Large intestine (tissue), 3 donors: ENCODE measurements at regions not wholly inside any gene's neighbourhood (a gene's known extent, or its start where the extent isn't known, plus 50 kb on each side); places are given as distances from the start of the nearest gene placed in this dataset.

Experiments
- DNase-seq, 2 donors: peaks; one replicate each; pipeline versions ENCODE4 v3.0.0 to v3.0.0-alpha.2; 2013
- H3K27ac ChIP-seq: one replicate; pipeline ENCODE4 v1.5.1; 2013; ENCODE audit warnings: low read length
- H3K27me3 ChIP-seq: 2 replicates; pipeline ENCODE4 v1.6.1; 2013; ENCODE audit warnings: low read length; ENCODE audit not compliant: control insufficient read depth, insufficient read depth
- H3K36me3 ChIP-seq: 2 replicates; pipeline ENCODE4 v1.6.1; 2013; ENCODE audit warnings: low read length; ENCODE audit not compliant: control insufficient read depth, insufficient read depth
- H3K4me1 ChIP-seq: one replicate; pipeline ENCODE4 v1.6.1; 2013; ENCODE audit warnings: low read length; ENCODE audit not compliant: control insufficient read depth, insufficient read depth
- H3K4me3 ChIP-seq: one replicate; pipeline ENCODE4 v1.5.1; 2013; ENCODE audit warnings: low read length
- H3K9me3 ChIP-seq: one replicate; pipeline ENCODE4 v1.6.1; 2013; ENCODE audit warnings: mild to moderate bottlenecking, low read depth, low read length, moderate library complexity; ENCODE audit not compliant: control insufficient read depth
- WGBS: methylation state at CpG from one replicate; pipeline ENCODE4 v1.1.5; 2013; ENCODE audit warnings: low lambda C conversion rate; ENCODE audit not compliant: insufficient coverage; 5-methylcytosine and 5-hydroxymethylcytosine counted together

- Histone ChIP-seq H3K36me3 (no peaks in the 10 kb centered on the region), H3K4me1 (no peaks in the 10 kb centered on the region), H3K27ac (no peak overlapping the region), H3K4me3 (no peak overlapping the region), H3K9me3 (no peaks in the 10 kb centered on the region), H3K27me3 (no peaks in the 10 kb centered on the region)
- WGBS, result 71% methylated on average over 2 of the region's 2 CpGs
- DNase-seq, result no peak
These were observed 52.5 kb upstream of the ATP2C1 start for GRCh38 chr3:130841357-130841756.

GRCh38 chr3:130843441-130843840 is 50.4 kb upstream of the ATP2C1 start:
- Histone ChIP-seq H3K27ac (no peak overlapping the region), H3K27me3 (no peaks in the 10 kb centered on the region), H3K9me3 (no peaks in the 10 kb centered on the region), H3K4me1 (no peaks in the 10 kb centered on the region), H3K36me3 (no peaks in the 10 kb centered on the region), H3K4me3 (no peak overlapping the region)
- no peak for DNase-seq
- WGBS, result no CpG with 5 or more reads among the region's 1 CpG
